NCI-H2081 treated with DMSO at 0.1 percent for 48 hours (cell line): ENCODE measurements at regions not wholly inside any gene's neighbourhood (a gene's known extent, or its start where the extent isn't known, plus 50 kb on each side); places are given as distances from the start of the nearest gene placed in this dataset.
"Not testable (repeated sequence)": the region's sequence is repeated elsewhere in the genome, so short reads cannot be mapped to it uniquely, and the experiment has no call there.

ENCODE experiments used
- DNase-seq: peaks from one replicate; lab custom pipeline; 2025; lab: John Stamatoyannopoulos, UW

- no peak for DNase-seq
Measured at GRCh38 chrX:43225626-43226328, 430.3 kb upstream of the MAOA start.

GRCh38 chrX:43238461-43238945, 417.6 kb upstream of the MAOA start:
- DNase-seq: no peak

- DNase-seq: no peak
Measured at GRCh38 chrX:43239356-43239755, 416.7 kb upstream of the MAOA start.

GRCh38 chrX:43255596-43255995, 400.5 kb upstream of the MAOA start:
- DNase-seq: no peak

- DNase-seq: no peak
Measured at GRCh38 chrX:43266487-43266886, 389.6 kb upstream of the MAOA start.

GRCh38 chrX:43267652-43268051, 388.4 kb upstream of the MAOA start:
- DNase-seq: no peak

- DNase-seq: no peak
Measured at GRCh38 chrX:43269201-43269600, 386.9 kb upstream of the MAOA start.

- DNase-seq: no peak
Measured at GRCh38 chrX:43277879-43278278, 378.2 kb upstream of the MAOA start.

GRCh38 chrX:43278440-43278839, 377.7 kb upstream of the MAOA start:
- DNase-seq: no peak

GRCh38 chrX:43279341-43279808, 376.7 kb upstream of the MAOA start:
- no peak for DNase-seq

GRCh38 chrX:43283187-43283586, 372.9 kb upstream of the MAOA start:
- DNase-seq: no peak

GRCh38 chrX:43311625-43312024, 344.5 kb upstream of the MAOA start:
- not testable (repeated sequence) for DNase-seq

GRCh38 chrX:43313035-43313434, 343.1 kb upstream of the MAOA start:
- no peak for DNase-seq

- no peak for DNase-seq
Measured at GRCh38 chrX:43314525-43314924, 341.6 kb upstream of the MAOA start.

- DNase-seq: no peak
Measured at GRCh38 chrX:43315622-43316021, 340.5 kb upstream of the MAOA start.

GRCh38 chrX:43316146-43316545, 340.0 kb upstream of the MAOA start:
- DNase-seq: no peak

GRCh38 chrX:43317378-43317777, 338.7 kb upstream of the MAOA start:
- DNase-seq: no peak

- no peak for DNase-seq
Measured at GRCh38 chrX:43328358-43328946, 327.6 kb upstream of the MAOA start.

GRCh38 chrX:43333543-43333942, 322.6 kb upstream of the MAOA start:
- no peak for DNase-seq

GRCh38 chrX:43345166-43345565, 310.9 kb upstream of the MAOA start:
- DNase-seq: no peak

GRCh38 chrX:43349363-43349762, 306.7 kb upstream of the MAOA start:
- no peak for DNase-seq

- no peak for DNase-seq
Measured at GRCh38 chrX:43350935-43351334, 305.2 kb upstream of the MAOA start.

- DNase-seq: no peak
Measured at GRCh38 chrX:43357741-43358140, 298.4 kb upstream of the MAOA start.

GRCh38 chrX:43373032-43373431, 283.1 kb upstream of the MAOA start:
- no peak for DNase-seq
